ENCODE measurements at regions not wholly inside any gene's neighbourhood (a gene's known extent, or its start where the extent isn't known, plus 50 kb on each side); places are given as distances from the start of the nearest gene placed in this dataset.

- Histone ChIP-seq H3K27ac (ENCODE audit: extremely low read length, insufficient read depth, low read length) (no peak overlapping the region), H3K79me2 (ENCODE audit: insufficient read depth, low read length) (no peaks in the 10 kb centered on the region), H4K20me1 (ENCODE audit: insufficient read depth, low read length) (no peaks in the 10 kb centered on the region), H3K4me3 (replicated peaks in 1 of 3; ENCODE audit: insufficient read depth in 1 of 3, low read depth in 2 of 3, low read length in 3 of 3) (no peak overlapping the region), H3K27me3 (ENCODE audit: control insufficient read depth in 1 of 2, insufficient read depth in 2 of 2, low read length in 2 of 2) (no peaks in the 10 kb centered on the region), H3K9me3 (ENCODE audit: low read length) (no peaks in the 10 kb centered on the region), H2AFZ (ENCODE audit: low read length) (no peak overlapping the region), H3K9ac (ENCODE audit: insufficient read depth, low read depth, low read length) (no peak overlapping the region), H3K4me2 (ENCODE audit: low read depth, low read length) (no peak overlapping the region), H3K36me3 (replicated peaks in 1 of 2; ENCODE audit: control insufficient read depth in 1 of 2, insufficient read depth in 2 of 2, low read length in 2 of 2) (no peaks in the 10 kb centered on the region), H3K4me1 (ENCODE audit: insufficient read depth, low read length) (no peaks in the 10 kb centered on the region)
- ChIA-PET POLR2A (no interaction called here), CTCF (ENCODE audit: low intra/inter-chr PET ratio, low total read pairs) (no interaction called here)
- in situ Hi-C loops (cut with HindIII; ENCODE audit: extremely low pct_ligation_motif_present, low pct_unique_long_range_greater_than_20kb) (no loop called here), intact Hi-C loops (cut with micrococcal nuclease; ENCODE audit: unreplicated experiment) (no loop called here)
- ATAC-seq (no peak), FAIRE-seq (no peak), DNase-seq (ENCODE audit: low spot score) (no peak)
- BruUV-seq (replicated peaks) = no TSS peak
- TF ChIP-seq CENPT (CRISPR knock-in tag; IDR thresholded peaks at IDR 0.05; ENCODE audit: low read depth) = no peak
- TF ChIP-seq MXI1 (IDR thresholded peaks at IDR 0.05; ENCODE audit: borderline replicate concordance, low read depth, low read length) = no peak
- no peak for TF ChIP-seq ZNF777 (CRISPR knock-in tag; IDR thresholded peaks at IDR 0.05)
- no peak for TF ChIP-seq RXRA (CRISPR knock-in tag; IDR thresholded peaks at IDR 0.05)
- no peak for TF ChIP-seq ATF1 (CRISPR knock-in tag; IDR thresholded peaks at IDR 0.05)
- no peak for TF ChIP-seq EP300 (IDR thresholded peaks at IDR 0.05; ENCODE audit: low read depth in 2 of 2, low read length in 2 of 2)
- TF ChIP-seq EP300 (CRISPR knock-in tag; IDR thresholded peaks at IDR 0.05; ENCODE audit: borderline replicate concordance) = no peak
- TF ChIP-seq RBFOX2 (IDR thresholded peaks at IDR 0.05; ENCODE audit: low read depth, low read length) = no peak
- no peak for TF ChIP-seq ZNF331 (CRISPR knock-in tag; IDR thresholded peaks at IDR 0.05)
- no peak for TF ChIP-seq NFYB (CRISPR knock-in tag; IDR thresholded peaks at IDR 0.05)
- no peak for TF ChIP-seq NFRKB (IDR thresholded peaks at IDR 0.05)
- no peak for TF ChIP-seq IKZF5 (CRISPR knock-in tag; IDR thresholded peaks at IDR 0.05)
- no peak for TF ChIP-seq CEBPZ (IDR thresholded peaks at IDR 0.05; ENCODE audit: low read length)
- TF ChIP-seq GABPB1 (CRISPR knock-in tag; IDR thresholded peaks at IDR 0.05) = no peak
- TF ChIP-seq ZBTB14 (CRISPR knock-in tag; IDR thresholded peaks at IDR 0.05) = no peak
- no peak for TF ChIP-seq ZBTB8A (CRISPR knock-in tag; IDR thresholded peaks at IDR 0.05; ENCODE audit: borderline replicate concordance, low read depth)
- no peak for TF ChIP-seq ZNF691 (CRISPR knock-in tag; IDR thresholded peaks at IDR 0.05; ENCODE audit: borderline replicate concordance, low read depth)
These were observed 1643.9 kb downstream of the HACE1 start for GRCh38 chr6:103215847-103216246.

All from HepG2 (cell line).